Loucy (cell line): ENCODE measurements at regions not wholly inside any gene's neighbourhood (a gene's known extent, or its start where the extent isn't known, plus 50 kb on each side); places are given as distances from the start of the nearest gene placed in this dataset.

ENCODE experiments used
- H2AFZ ChIP-seq: fragments of 200-600 bp; sonication (generic); 2 replicates; pipeline ENCODE4 v1.6.0; 2016; ENCODE audit warnings: antibody characterized with exemption, mild to moderate bottlenecking, low read length, moderate library complexity
- H3F3A ChIP-seq: fragments of 200-600 bp; 2 replicates; pipeline ENCODE4 v1.6.0; 2016; ENCODE audit warnings: antibody characterized with exemption, low read depth, mild to moderate bottlenecking
- H3K27me3 ChIP-seq: fragments of 200-600 bp; sonication (generic); 2 replicates; pipeline ENCODE4 v1.6.1; 2014; ENCODE audit warnings: low read length, mild to moderate bottlenecking; ENCODE audit not compliant: insufficient read depth, poor library complexity, severe bottlenecking
- H3K36me3 ChIP-seq: fragments of 200-600 bp; sonication (generic); 2 replicates; pipeline ENCODE4 v1.6.1; 2016; ENCODE audit warnings: low read length; ENCODE audit not compliant: insufficient read depth
- H3K4me1 ChIP-seq: fragments of 200-600 bp; sonication (generic); 2 replicates; pipeline ENCODE4 v1.5.1; 2014; ENCODE audit warnings: low read length, mild to moderate bottlenecking; ENCODE audit not compliant: insufficient read depth, poor library complexity, severe bottlenecking
- H3K4me2 ChIP-seq: fragments of 200-600 bp; sonication (generic); 2 replicates; pipeline ENCODE4 v1.6.0; 2014; ENCODE audit warnings: antibody characterized with exemption, low read length, low read depth, mild to moderate bottlenecking; ENCODE audit not compliant: poor library complexity, severe bottlenecking
- H3K4me3 ChIP-seq: fragments of 200-600 bp; sonication (generic); 2 replicates; pipeline ENCODE4 v1.5.1; 2014; ENCODE audit warnings: low read length, mild to moderate bottlenecking, mixed read lengths; ENCODE audit not compliant: poor library complexity, severe bottlenecking
- H3K79me2 ChIP-seq: fragments of 200-600 bp; sonication (generic); 2 replicates; pipeline ENCODE4 v1.6.1; 2014; ENCODE audit warnings: low read length; ENCODE audit not compliant: insufficient read depth
- H3K9ac ChIP-seq: fragments of 200-600 bp; sonication (generic); 2 replicates; pipeline ENCODE4 v1.6.0; 2014; ENCODE audit warnings: mild to moderate bottlenecking, low read depth, low read length, moderate library complexity; ENCODE audit not compliant: poor library complexity, severe bottlenecking
- H3K9me2 ChIP-seq: fragments of 200-600 bp; sonication (generic); replicated peaks from 2 replicates; pipeline ENCODE4 v1.6.1; 2016; ENCODE audit warnings: low read depth, low read length, mixed read lengths
- H3K9me3 ChIP-seq: fragments of 200-600 bp; sonication (generic); 2 replicates; pipeline ENCODE4 v1.6.1; 2014; ENCODE audit warnings: mild to moderate bottlenecking, antibody characterized with exemption, low read length, low read depth; ENCODE audit not compliant: insufficient read depth
- H4K20me1 ChIP-seq: fragments of 200-600 bp; sonication (generic); 2 replicates; pipeline ENCODE4 v1.6.0; 2014; ENCODE audit warnings: antibody characterized with exemption, low read length, mild to moderate bottlenecking; ENCODE audit not compliant: insufficient read depth, poor library complexity, severe bottlenecking
- EZH2phosphoT487 ChIP-seq: fragments of 200-600 bp; IDR thresholded peaks from 2 replicates; pipeline ENCODE4 v1.6.1; 2018; ENCODE audit warnings: antibody characterized with exemption, mild to moderate bottlenecking, moderate library complexity, borderline replicate concordance
- TF ChIP-seq, protein P1 (sequence below): fragments of 200-600 bp; sonication (generic); conservative IDR thresholded peaks from 2 replicates; pipeline ENCODE4 v1.5.1; 2014; ENCODE audit warnings: mild to moderate bottlenecking, antibody characterized with exemption, low read length

DNA sequence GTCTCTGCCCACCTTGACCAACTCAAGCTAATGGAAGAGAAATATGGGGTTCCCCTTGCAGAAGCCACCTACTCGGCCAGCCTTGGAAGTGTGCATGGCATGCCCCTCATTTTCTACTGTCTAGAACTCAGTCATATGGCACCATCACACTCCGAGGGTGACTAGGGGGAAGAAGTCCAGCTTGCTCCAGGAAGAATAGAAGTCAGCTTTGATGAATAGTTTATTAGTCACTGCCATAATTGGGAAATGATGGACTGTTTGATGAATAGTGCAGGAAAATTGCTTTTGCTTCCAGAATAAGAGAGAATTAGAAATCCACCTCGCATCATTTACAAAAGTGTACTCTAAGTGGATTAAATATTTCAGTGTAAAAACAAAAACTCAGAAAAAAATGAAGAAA is 1030.6 kb downstream of the VRK1 start:
- Histone ChIP-seq H4K20me1 (no peaks in the 10 kb centered on the region), H3K4me1 (no peaks in the 10 kb centered on the region), H3K9me2 (no peaks in the 10 kb centered on the region; the same call in 1 of the 2 replicates), H3K9ac (no peak overlapping the region), H3K36me3 (no peaks in the 10 kb centered on the region), H3K79me2 (no peaks in the 10 kb centered on the region), H3F3A (no peaks in the 10 kb centered on the region), H3K4me2 (no peak overlapping the region), H3K27me3 (no peaks in the 10 kb centered on the region), H3K4me3 (no peak overlapping the region), H3K9me3 (no peaks in the 10 kb centered on the region), H2AFZ (no peak overlapping the region)
- TF ChIP-seq, protein P1, sequence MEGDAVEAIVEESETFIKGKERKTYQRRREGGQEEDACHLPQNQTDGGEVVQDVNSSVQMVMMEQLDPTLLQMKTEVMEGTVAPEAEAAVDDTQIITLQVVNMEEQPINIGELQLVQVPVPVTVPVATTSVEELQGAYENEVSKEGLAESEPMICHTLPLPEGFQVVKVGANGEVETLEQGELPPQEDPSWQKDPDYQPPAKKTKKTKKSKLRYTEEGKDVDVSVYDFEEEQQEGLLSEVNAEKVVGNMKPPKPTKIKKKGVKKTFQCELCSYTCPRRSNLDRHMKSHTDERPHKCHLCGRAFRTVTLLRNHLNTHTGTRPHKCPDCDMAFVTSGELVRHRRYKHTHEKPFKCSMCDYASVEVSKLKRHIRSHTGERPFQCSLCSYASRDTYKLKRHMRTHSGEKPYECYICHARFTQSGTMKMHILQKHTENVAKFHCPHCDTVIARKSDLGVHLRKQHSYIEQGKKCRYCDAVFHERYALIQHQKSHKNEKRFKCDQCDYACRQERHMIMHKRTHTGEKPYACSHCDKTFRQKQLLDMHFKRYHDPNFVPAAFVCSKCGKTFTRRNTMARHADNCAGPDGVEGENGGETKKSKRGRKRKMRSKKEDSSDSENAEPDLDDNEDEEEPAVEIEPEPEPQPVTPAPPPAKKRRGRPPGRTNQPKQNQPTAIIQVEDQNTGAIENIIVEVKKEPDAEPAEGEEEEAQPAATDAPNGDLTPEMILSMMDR, result no peak
- no peak for TF ChIP-seq EZH2phosphoT487

DNA sequence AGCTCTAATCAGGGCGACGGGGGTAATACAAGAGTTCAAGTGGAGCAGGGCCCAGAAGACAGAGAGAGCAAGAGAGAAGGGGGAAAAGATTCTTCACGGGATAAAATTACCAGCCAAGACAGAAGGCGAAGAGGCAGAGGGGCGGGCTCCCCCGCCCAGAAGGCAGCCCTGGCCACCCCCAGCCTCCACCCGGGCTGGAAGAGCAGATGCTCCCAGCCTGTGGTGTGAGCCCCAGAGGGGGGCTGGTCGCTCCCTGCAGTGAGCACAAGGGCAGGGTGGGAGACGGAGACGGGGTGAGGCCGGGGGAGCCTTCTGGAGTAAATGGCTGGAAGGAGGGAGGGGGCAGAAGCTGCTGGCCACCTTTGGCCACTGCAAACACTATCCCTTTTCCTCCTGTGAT is 1035.6 kb downstream of the VRK1 start:
- Histone ChIP-seq H3K9ac (no peak overlapping the region), H3K27me3 (no peaks in the 10 kb centered on the region), H3K36me3 (no peaks in the 10 kb centered on the region), H4K20me1 (no peaks in the 10 kb centered on the region), H3K79me2 (no peaks in the 10 kb centered on the region), H2AFZ (no peak overlapping the region), H3K4me1 (no peaks in the 10 kb centered on the region), H3K4me2 (no peak overlapping the region), H3F3A (no peaks in the 10 kb centered on the region), H3K9me2 (no peaks in the 10 kb centered on the region; the same call in 1 of the 2 replicates), H3K4me3 (no peak overlapping the region), H3K9me3 (no peaks in the 10 kb centered on the region)
- no peak for TF ChIP-seq EZH2phosphoT487
- TF ChIP-seq, protein P1, result no peak

DNA sequence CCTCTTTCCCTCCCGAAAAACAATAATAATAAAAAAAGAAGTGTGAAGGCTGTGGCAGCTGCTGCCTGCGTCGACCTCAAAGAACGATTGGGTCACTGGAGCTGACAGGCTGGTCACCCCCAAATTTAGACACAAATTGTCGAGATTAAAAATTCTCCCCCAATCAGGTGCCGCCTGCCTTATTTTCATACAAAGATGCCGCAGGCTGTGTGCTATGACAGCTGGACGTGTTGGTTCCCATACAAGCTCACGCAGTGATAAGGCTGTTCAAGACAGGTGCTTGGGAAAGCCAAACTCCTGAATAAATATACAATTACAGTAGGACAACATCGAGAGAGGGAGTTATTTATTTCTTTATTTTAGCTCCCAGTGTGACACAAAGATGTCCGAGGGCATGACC is 1041.8 kb downstream of the VRK1 start:
- no peak overlapping the region for H3K9ac ChIP-seq
- H3K9me2 ChIP-seq, result no peaks in the 10 kb centered on the region
- H3K4me1 ChIP-seq, result no peaks in the 10 kb centered on the region
- no peak overlapping the region for H3K4me3 ChIP-seq
- no peaks in the 10 kb centered on the region for H3F3A ChIP-seq
- H3K4me2 ChIP-seq, result no peak overlapping the region
- TF ChIP-seq EZH2phosphoT487, result no peak
- TF ChIP-seq, protein P1, result no peak
- H3K79me2 ChIP-seq, result no peaks in the 10 kb centered on the region
- no peaks in the 10 kb centered on the region for H4K20me1 ChIP-seq
- H2AFZ ChIP-seq, result no peak overlapping the region
- H3K36me3 ChIP-seq, result no peaks in the 10 kb centered on the region
- no peaks in the 10 kb centered on the region for H3K27me3 ChIP-seq
- no peaks in the 10 kb centered on the region for H3K9me3 ChIP-seq
